Mammary epithelial cell (primary cell): ENCODE measurements at regions not wholly inside any gene's neighbourhood (a gene's known extent, or its start where the extent isn't known, plus 50 kb on each side); places are given as distances from the start of the nearest gene placed in this dataset.

Source experiments
- CTCF ChIP-seq, 2 donors: IDR thresholded peaks in 1 of 2; conservative IDR thresholded peaks in 1 of 2; 2 replicates each; pipeline ENCODE4 v1.5.1; 2011 to 2012; ENCODE audit warnings: inconsistent platforms in 2 of 2, low read length in 2 of 2, mild to moderate bottlenecking in 2 of 2, control low read depth in 1 of 2, low read depth in 1 of 2; ENCODE audit not compliant: insufficient read depth in 1 of 2; ENCODE audit errors: extremely low read depth in 1 of 2
- EZH2 ChIP-seq: IDR thresholded peaks from 2 replicates; pipeline ENCODE4 v1.6.1; 2012; ENCODE audit warnings: low read length, inconsistent platforms, borderline replicate concordance

- TF ChIP-seq CTCF (conservative IDR thresholded peaks at IDR 0.05 in 1 of 2, IDR thresholded peaks at IDR 0.05 in 1 of 2; ENCODE audit: extremely low read depth in 1 of 2, insufficient read depth in 1 of 2, low read depth in 1 of 2, low read length in 2 of 2) (no peak), EZH2 (no peak)
Observed at GRCh38 chr14:46433381-46433780, 218.2 kb downstream of the RPL10L start.
